HT1080 (cell line): ENCODE measurements at regions not wholly inside any gene's neighbourhood (a gene's known extent, or its start where the extent isn't known, plus 50 kb on each side); places are given as distances from the start of the nearest gene placed in this dataset.
"Not testable (repeated sequence)": the region's sequence is repeated elsewhere in the genome, so short reads cannot be mapped to it uniquely, and the experiment has no call there.

ENCODE experiments used
- DNase-seq: peaks from one replicate; pipeline ENCODE4 v3.0.0-alpha.2; 2015; ENCODE audit warnings: low read depth

GRCh38 chr7:83882551-83882950 lies 233.6 kb upstream of the SEMA3E start:
- DNase-seq: no peak

GRCh38 chr7:83879063-83879462 lies 230.1 kb upstream of the SEMA3E start:
- DNase-seq: no peak

GRCh38 chr7:83878614-83879013 lies 229.7 kb upstream of the SEMA3E start:
- DNase-seq: no peak

GRCh38 chr7:83876593-83876992 lies 227.7 kb upstream of the SEMA3E start:
- peak; percentile 58 for DNase-seq

GRCh38 chr7:83873459-83873858 lies 224.5 kb upstream of the SEMA3E start:
- no peak for DNase-seq

GRCh38 chr7:83872501-83872900 lies 223.6 kb upstream of the SEMA3E start:
- no peak for DNase-seq

GRCh38 chr7:83870515-83870914 lies 221.6 kb upstream of the SEMA3E start:
- DNase-seq: no peak

- no peak for DNase-seq
Observed at GRCh38 chr7:83866582-83866981, 217.6 kb upstream of the SEMA3E start.

- no peak for DNase-seq
Observed at GRCh38 chr7:83864551-83864950, 215.6 kb upstream of the SEMA3E start.

- DNase-seq: no peak
Observed at GRCh38 chr7:83863906-83864305, 215.0 kb upstream of the SEMA3E start.

GRCh38 chr7:83861876-83862275 lies 212.9 kb upstream of the SEMA3E start:
- no peak for DNase-seq

- no peak for DNase-seq
Observed at GRCh38 chr7:83859827-83860226, 210.9 kb upstream of the SEMA3E start.

- DNase-seq: no peak
Observed at GRCh38 chr7:83857691-83858090, 208.8 kb upstream of the SEMA3E start.

- DNase-seq: no peak
Observed at GRCh38 chr7:83856094-83856493, 207.2 kb upstream of the SEMA3E start.

- no peak for DNase-seq
Observed at GRCh38 chr7:83852136-83852535, 203.2 kb upstream of the SEMA3E start.

- DNase-seq: no peak
Observed at GRCh38 chr7:83851551-83851950, 202.6 kb upstream of the SEMA3E start.

- no peak for DNase-seq
Observed at GRCh38 chr7:83850941-83851340, 202.0 kb upstream of the SEMA3E start.

- DNase-seq: no peak
Observed at GRCh38 chr7:83850125-83850524, 201.2 kb upstream of the SEMA3E start.

GRCh38 chr7:83849131-83849530 lies 200.2 kb upstream of the SEMA3E start:
- DNase-seq: no peak

- no peak for DNase-seq
Observed at GRCh38 chr7:83842894-83843293, 194.0 kb upstream of the SEMA3E start.

- no peak for DNase-seq
Observed at GRCh38 chr7:83837683-83838082, 188.7 kb upstream of the SEMA3E start.

GRCh38 chr7:83836028-83836427 lies 187.1 kb upstream of the SEMA3E start:
- no peak for DNase-seq

- DNase-seq: no peak
Observed at GRCh38 chr7:83835424-83835823, 186.5 kb upstream of the SEMA3E start.

GRCh38 chr7:83833721-83834120 lies 184.8 kb upstream of the SEMA3E start:
- DNase-seq: not testable (repeated sequence)
